ENCODE measurements at regions not wholly inside any gene's neighbourhood (a gene's known extent, or its start where the extent isn't known, plus 50 kb on each side); places are given as distances from the start of the nearest gene placed in this dataset.
"Not testable (repeated sequence)": the region's sequence is repeated elsewhere in the genome, so short reads cannot be mapped to it uniquely, and the experiment has no call there.

- DNase-seq (ENCODE audit: low read depth): no peak
Measured at GRCh38 chr7:68014031-68014736, 1017.6 kb downstream of the TYW1 start.

GRCh38 chr7:68015122-68015977 lies 1018.7 kb downstream of the TYW1 start:
- DNase-seq (ENCODE audit: low read depth): no peak

GRCh38 chr7:68015978-68016532 lies 1019.4 kb downstream of the TYW1 start:
- DNase-seq (ENCODE audit: low read depth): no peak

GRCh38 chr7:68020102-68020501 lies 1023.5 kb downstream of the TYW1 start:
- no peak for DNase-seq (ENCODE audit: low read depth)

- DNase-seq (ENCODE audit: low read depth): no peak
Measured at GRCh38 chr7:68025369-68025768, 1028.7 kb downstream of the TYW1 start.

GRCh38 chr7:68030530-68030929 lies 1033.9 kb downstream of the TYW1 start:
- no peak for DNase-seq (ENCODE audit: low read depth)

- DNase-seq (ENCODE audit: low read depth): no peak
Measured at GRCh38 chr7:68031180-68031943, 1034.7 kb downstream of the TYW1 start.

- DNase-seq (ENCODE audit: low read depth): no peak
Measured at GRCh38 chr7:68038621-68039314, 1042.1 kb downstream of the TYW1 start.

- no peak for DNase-seq (ENCODE audit: low read depth)
Measured at GRCh38 chr7:68041554-68041953, 1044.9 kb downstream of the TYW1 start.

GRCh38 chr7:68043546-68043945 lies 1046.9 kb downstream of the TYW1 start:
- DNase-seq (ENCODE audit: low read depth): no peak

- DNase-seq (ENCODE audit: low read depth): no peak
Measured at GRCh38 chr7:68050627-68051026, 1054.0 kb downstream of the TYW1 start.

- DNase-seq (ENCODE audit: low read depth): no peak
Measured at GRCh38 chr7:68058014-68058413, 1061.4 kb downstream of the TYW1 start.

- no peak for DNase-seq (ENCODE audit: low read depth)
Measured at GRCh38 chr7:68063171-68063570, 1066.5 kb downstream of the TYW1 start.

- no peak for DNase-seq (ENCODE audit: low read depth)
Measured at GRCh38 chr7:68065581-68065980, 1068.9 kb downstream of the TYW1 start.

- no peak for DNase-seq (ENCODE audit: low read depth)
Measured at GRCh38 chr7:68067845-68068244, 1071.2 kb downstream of the TYW1 start.

GRCh38 chr7:68070992-68071391 lies 1074.4 kb downstream of the TYW1 start:
- no peak for DNase-seq (ENCODE audit: low read depth)

GRCh38 chr7:68073701-68074100 lies 1077.1 kb downstream of the TYW1 start:
- DNase-seq (ENCODE audit: low read depth): no peak

GRCh38 chr7:68074242-68074641 lies 1077.6 kb downstream of the TYW1 start:
- no peak for DNase-seq (ENCODE audit: low read depth)

- DNase-seq (ENCODE audit: low read depth): no peak
Measured at GRCh38 chr7:68078157-68078710, 1081.6 kb downstream of the TYW1 start.

- not testable (repeated sequence) for DNase-seq (ENCODE audit: low read depth)
Measured at GRCh38 chr7:68082066-68082960, 1085.7 kb downstream of the TYW1 start.

Measured in EH (cell line).